SK-N-SH (cell line): ENCODE measurements at regions not wholly inside any gene's neighbourhood (a gene's known extent, or its start where the extent isn't known, plus 50 kb on each side); places are given as distances from the start of the nearest gene placed in this dataset.
"Not testable (repeated sequence)": the region's sequence is repeated elsewhere in the genome, so short reads cannot be mapped to it uniquely, and the experiment has no call there.

Experiments
- CTCF ChIA-PET: fragments of 300-600, 350-600 bp; formaldehyde crosslinking; extraction: SDS; loops from one replicate; lab custom pipeline; 2021; lab: Yijun Ruan, JAX
- POLR2A ChIA-PET: fragments of 350-600 bp; sonication (Branson Sonifier 250); formaldehyde crosslinking; extraction: SDS; loops from one replicate; lab custom pipeline; 2020; ENCODE audit warnings: antibody characterized with exemption, inconsistent platforms; lab: Yijun Ruan, JAX
- DNase-seq: peaks from one replicate; pipeline ENCODE4 v3.0.0; 2012
- H2AFZ ChIP-seq: fragments of 200-600 bp; sonication (generic); 2 replicates; pipeline ENCODE4 v1.8.1; 2016; ENCODE audit warnings: antibody characterized with exemption, mild to moderate bottlenecking, low read depth
- H3F3A ChIP-seq: fragments of 200-600 bp; sonication (generic); replicated peaks from 2 replicates; pipeline ENCODE3; 2016; ENCODE audit warnings: antibody characterized with exemption, mild to moderate bottlenecking; ENCODE audit not compliant: insufficient read depth
- H3K27ac ChIP-seq, 2 experiments: fragments of 200-500 bp in 1 of 2; fragments of 200-600 bp in 1 of 2; sonication (Bioruptor generic) in 1 of 2; sonication (generic), shearing (Covaris generic) in 1 of 2; 2 replicates each; pipeline versions ENCODE4 v1.5.1 to v1.6.1; 2014 to 2016; ENCODE audit warnings: low read depth in 2 of 2, inconsistent platforms in 1 of 2, low read length in 1 of 2, mild to moderate bottlenecking in 1 of 2, mixed read lengths in 1 of 2
- H3K27me3 ChIP-seq: fragments of 200-600 bp; sonication (generic), shearing (Covaris generic); 2 replicates; pipeline ENCODE4 v1.6.1; 2016; ENCODE audit warnings: mixed run types; ENCODE audit not compliant: insufficient read depth
- H3K36me3 ChIP-seq, 2 experiments: fragments of 200-500 bp in 1 of 2; fragments of 200-600 bp in 1 of 2; sonication (Bioruptor generic) in 1 of 2; sonication (generic) in 1 of 2; replicated peaks in 1 of 2; 2 replicates each; pipeline versions ENCODE3 to v1.5.1; 2014 to 2016; ENCODE audit warnings: low read length in 1 of 2, mild to moderate bottlenecking in 1 of 2; ENCODE audit not compliant: insufficient read depth in 2 of 2, control insufficient read depth in 1 of 2
- H3K4me1 ChIP-seq, 2 experiments: fragments of 200-500 bp in 1 of 2; fragments of 200-600 bp in 1 of 2; sonication (Bioruptor generic) in 1 of 2; sonication (generic), shearing (Covaris generic) in 1 of 2; 2 replicates each; pipeline versions ENCODE4 v1.5.1 to v1.6.1; 2014 to 2016; ENCODE audit warnings: low read depth in 1 of 2, low read length in 1 of 2, mixed run types in 1 of 2; ENCODE audit not compliant: insufficient read depth in 2 of 2, control insufficient read depth in 1 of 2
- H3K4me2 ChIP-seq: fragments of 200-600 bp; sonication (generic), shearing (Covaris generic); 2 replicates; pipeline ENCODE4 v1.6.1; 2017; ENCODE audit warnings: mixed run types
- H3K4me3 ChIP-seq, 2 experiments: fragments of 200-500 bp in 1 of 2; fragments of 200-600 bp in 1 of 2; sonication (Bioruptor generic) in 1 of 2; sonication (generic), shearing (Covaris generic) in 1 of 2; 2 replicates each; pipeline versions ENCODE4 v1.5.1 to v1.8.1; 2014 to 2016; ENCODE audit warnings: low read depth in 2 of 2, inconsistent platforms in 1 of 2, low read length in 1 of 2, mild to moderate bottlenecking in 1 of 2, mixed read lengths in 1 of 2, moderate library complexity in 1 of 2
- H3K79me2 ChIP-seq: fragments of 200-600 bp; sonication (generic); 2 replicates; pipeline ENCODE4 v1.8.1; 2017; ENCODE audit warnings: mild to moderate bottlenecking; ENCODE audit not compliant: insufficient read depth
- H3K9ac ChIP-seq: fragments of 200-600 bp; sonication (generic); 2 replicates; pipeline ENCODE4 v1.6.1; 2017; ENCODE audit warnings: mixed run types
- H3K9me2 ChIP-seq: fragments of 200-600 bp; sonication (generic); 2 replicates; pipeline ENCODE4 v1.6.1; 2017; ENCODE audit warnings: mixed run types
- H3K9me3 ChIP-seq: fragments of 200-600 bp; sonication (generic); 2 replicates; pipeline ENCODE4 v1.6.1; 2017; ENCODE audit warnings: mixed run types, mild to moderate bottlenecking, moderate library complexity
- H4K20me1 ChIP-seq: fragments of 200-600 bp; sonication (generic); 2 replicates; pipeline ENCODE4 v1.6.1; 2017; ENCODE audit warnings: mild to moderate bottlenecking, mixed run types; ENCODE audit not compliant: insufficient read depth
- EP300 ChIP-seq, 2 experiments: IDR thresholded peaks; 2 replicates each; pipeline versions ENCODE4 v1.4.0 to v1.6.1; 2012; ENCODE audit warnings: borderline replicate concordance in 1 of 2, low read depth in 1 of 2, low read length in 1 of 2
- EZH2phosphoT487 ChIP-seq: fragments of 200-600 bp; sonication (generic); IDR thresholded peaks from 2 replicates; pipeline ENCODE4 v1.6.1; 2017; ENCODE audit warnings: low read depth, mixed run types, mild to moderate bottlenecking, antibody characterized with exemption, moderate library complexity, borderline replicate concordance
- FOXJ3 ChIP-seq: sonication (generic); formaldehyde crosslinking; IDR thresholded peaks from 2 replicates; pipeline ENCODE4 v1.5.1; 2020; ENCODE audit warnings: mild to moderate bottlenecking, missing genetic modification reagents
- RFX5 ChIP-seq: IDR thresholded peaks from 2 replicates; pipeline ENCODE4 v1.6.1; 2012; ENCODE audit warnings: mild to moderate bottlenecking, improper control_type of control experiment, low read length
- RXRA ChIP-seq: IDR thresholded peaks from 2 replicates; pipeline ENCODE4 v1.4.0; 2012; ENCODE audit warnings: low read depth, mild to moderate bottlenecking, borderline replicate concordance
- TAF1 ChIP-seq: IDR thresholded peaks from 2 replicates; pipeline ENCODE4 v1.6.1; 2012; ENCODE audit warnings: low read depth, mild to moderate bottlenecking, low read length, moderate library complexity, borderline replicate concordance
- TEAD4 ChIP-seq: IDR thresholded peaks from 2 replicates; pipeline ENCODE4 v1.4.0; 2012; ENCODE audit warnings: mild to moderate bottlenecking, borderline replicate concordance; ENCODE audit not compliant: insufficient read depth
- WGBS: methylation state at CpG from one replicate; pipeline ENCODE4 v1.1.6; 2017; ENCODE audit warnings: low lambda C conversion rate; 5-methylcytosine and 5-hydroxymethylcytosine counted together
- TF ChIP-seq, protein P1 (sequence below): fragments of 150-350 bp; IDR thresholded peaks from 2 replicates; pipeline ENCODE4 v1.6.1; 2017; ENCODE audit warnings: antibody characterized with exemption, low read length, low read depth, borderline replicate concordance
- TF ChIP-seq, protein P2 (sequence below): IDR thresholded peaks from 2 replicates; pipeline ENCODE4; 2012
- TF ChIP-seq, protein P3 (sequence below): IDR thresholded peaks from 2 replicates; pipeline ENCODE4 v1.6.1; 2012; ENCODE audit warnings: mild to moderate bottlenecking, low read depth, low read length, moderate library complexity
- TF ChIP-seq, protein P4 (sequence below): IDR thresholded peaks from 2 replicates; pipeline ENCODE4 v1.4.0; 2012; ENCODE audit warnings: low read depth

DNA sequence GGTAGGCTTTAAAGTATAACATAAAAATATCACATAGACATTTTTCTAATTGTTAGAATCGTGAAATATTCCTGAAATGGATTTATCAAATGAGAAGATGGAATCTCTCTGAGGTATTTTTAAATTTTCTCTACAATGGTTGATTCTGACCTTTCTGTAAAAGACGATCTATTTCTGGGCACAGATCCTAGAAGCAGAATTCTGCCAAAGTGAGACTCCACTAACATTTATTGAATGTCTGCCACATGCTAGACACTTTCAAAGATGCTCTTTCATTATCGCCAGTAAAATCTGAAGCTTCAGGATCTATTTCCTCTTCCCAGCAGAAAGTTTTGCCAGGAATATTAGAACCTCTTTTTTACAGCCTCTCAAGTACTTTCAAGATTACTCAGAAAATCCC is 64.1 kb upstream of the TMEM45B start:
- WGBS, result 57% methylated on average over 3 of the region's 3 CpGs
- Histone ChIP-seq H3K27me3 (peaks cover 24% of the 10 kb centered on the region), H3K36me3 (no peaks in the 10 kb centered on the region), H3K4me1 (peaks cover 0 to 3% of the 10 kb centered on the region in 2 experiments; a peak in 1 of 4 replicates), H3K79me2 (no peaks in the 10 kb centered on the region), H2AFZ (no peak overlapping the region), H3K4me2 (no peak overlapping the region), H3K27ac (no peak overlapping the region), H3F3A (no peaks in the 10 kb centered on the region), H3K4me3 (no peak overlapping the region), H3K9ac (no peak overlapping the region), H4K20me1 (no peaks in the 10 kb centered on the region), H3K9me2 (no peaks in the 10 kb centered on the region), H3K9me3 (no peaks in the 10 kb centered on the region)
- DNase-seq, result no peak
- POLR2A ChIA-PET, result interaction anchor here (0.6 kb wide), 1 partner anchor 338 kb away, joined by 3 read pairs; no protein-coding TSS in a partner anchor
- CTCF ChIA-PET, result interaction anchor here (0.7 to 2.9 kb wide), 12 partner anchors 9 to 388 kb away, joined by 3 to 23 read pairs (median 8); partner anchors contain the start of gene BARX2
- TF ChIP-seq, protein P1, sequence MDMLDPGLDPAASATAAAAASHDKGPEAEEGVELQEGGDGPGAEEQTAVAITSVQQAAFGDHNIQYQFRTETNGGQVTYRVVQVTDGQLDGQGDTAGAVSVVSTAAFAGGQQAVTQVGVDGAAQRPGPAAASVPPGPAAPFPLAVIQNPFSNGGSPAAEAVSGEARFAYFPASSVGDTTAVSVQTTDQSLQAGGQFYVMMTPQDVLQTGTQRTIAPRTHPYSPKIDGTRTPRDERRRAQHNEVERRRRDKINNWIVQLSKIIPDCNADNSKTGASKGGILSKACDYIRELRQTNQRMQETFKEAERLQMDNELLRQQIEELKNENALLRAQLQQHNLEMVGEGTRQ, result no peak
- TF ChIP-seq TAF1, result no peak
- TF ChIP-seq, protein P2, sequence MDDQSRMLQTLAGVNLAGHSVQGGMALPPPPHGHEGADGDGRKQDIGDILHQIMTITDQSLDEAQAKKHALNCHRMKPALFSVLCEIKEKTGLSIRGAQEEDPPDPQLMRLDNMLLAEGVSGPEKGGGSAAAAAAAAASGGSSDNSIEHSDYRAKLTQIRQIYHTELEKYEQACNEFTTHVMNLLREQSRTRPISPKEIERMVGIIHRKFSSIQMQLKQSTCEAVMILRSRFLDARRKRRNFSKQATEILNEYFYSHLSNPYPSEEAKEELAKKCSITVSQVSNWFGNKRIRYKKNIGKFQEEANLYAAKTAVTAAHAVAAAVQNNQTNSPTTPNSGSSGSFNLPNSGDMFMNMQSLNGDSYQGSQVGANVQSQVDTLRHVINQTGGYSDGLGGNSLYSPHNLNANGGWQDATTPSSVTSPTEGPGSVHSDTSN, result no peak
- TF ChIP-seq EZH2phosphoT487, result no peak
- no peak for TF ChIP-seq TEAD4
- TF ChIP-seq, protein P3, sequence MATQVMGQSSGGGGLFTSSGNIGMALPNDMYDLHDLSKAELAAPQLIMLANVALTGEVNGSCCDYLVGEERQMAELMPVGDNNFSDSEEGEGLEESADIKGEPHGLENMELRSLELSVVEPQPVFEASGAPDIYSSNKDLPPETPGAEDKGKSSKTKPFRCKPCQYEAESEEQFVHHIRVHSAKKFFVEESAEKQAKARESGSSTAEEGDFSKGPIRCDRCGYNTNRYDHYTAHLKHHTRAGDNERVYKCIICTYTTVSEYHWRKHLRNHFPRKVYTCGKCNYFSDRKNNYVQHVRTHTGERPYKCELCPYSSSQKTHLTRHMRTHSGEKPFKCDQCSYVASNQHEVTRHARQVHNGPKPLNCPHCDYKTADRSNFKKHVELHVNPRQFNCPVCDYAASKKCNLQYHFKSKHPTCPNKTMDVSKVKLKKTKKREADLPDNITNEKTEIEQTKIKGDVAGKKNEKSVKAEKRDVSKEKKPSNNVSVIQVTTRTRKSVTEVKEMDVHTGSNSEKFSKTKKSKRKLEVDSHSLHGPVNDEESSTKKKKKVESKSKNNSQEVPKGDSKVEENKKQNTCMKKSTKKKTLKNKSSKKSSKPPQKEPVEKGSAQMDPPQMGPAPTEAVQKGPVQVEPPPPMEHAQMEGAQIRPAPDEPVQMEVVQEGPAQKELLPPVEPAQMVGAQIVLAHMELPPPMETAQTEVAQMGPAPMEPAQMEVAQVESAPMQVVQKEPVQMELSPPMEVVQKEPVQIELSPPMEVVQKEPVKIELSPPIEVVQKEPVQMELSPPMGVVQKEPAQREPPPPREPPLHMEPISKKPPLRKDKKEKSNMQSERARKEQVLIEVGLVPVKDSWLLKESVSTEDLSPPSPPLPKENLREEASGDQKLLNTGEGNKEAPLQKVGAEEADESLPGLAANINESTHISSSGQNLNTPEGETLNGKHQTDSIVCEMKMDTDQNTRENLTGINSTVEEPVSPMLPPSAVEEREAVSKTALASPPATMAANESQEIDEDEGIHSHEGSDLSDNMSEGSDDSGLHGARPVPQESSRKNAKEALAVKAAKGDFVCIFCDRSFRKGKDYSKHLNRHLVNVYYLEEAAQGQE, result no peak
- TF ChIP-seq FOXJ3 (CRISPR knock-in tag), result no peak
- TF ChIP-seq, protein P4, sequence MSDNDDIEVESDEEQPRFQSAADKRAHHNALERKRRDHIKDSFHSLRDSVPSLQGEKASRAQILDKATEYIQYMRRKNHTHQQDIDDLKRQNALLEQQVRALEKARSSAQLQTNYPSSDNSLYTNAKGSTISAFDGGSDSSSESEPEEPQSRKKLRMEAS, result no peak
- no peak for TF ChIP-seq RXRA
- no peak for TF ChIP-seq RFX5
- TF ChIP-seq EP300 (IDR thresholded peaks at IDR 0.05; ENCODE audit: borderline replicate concordance in 1 of 2, low read depth in 1 of 2, low read length in 1 of 2), result no peak

DNA sequence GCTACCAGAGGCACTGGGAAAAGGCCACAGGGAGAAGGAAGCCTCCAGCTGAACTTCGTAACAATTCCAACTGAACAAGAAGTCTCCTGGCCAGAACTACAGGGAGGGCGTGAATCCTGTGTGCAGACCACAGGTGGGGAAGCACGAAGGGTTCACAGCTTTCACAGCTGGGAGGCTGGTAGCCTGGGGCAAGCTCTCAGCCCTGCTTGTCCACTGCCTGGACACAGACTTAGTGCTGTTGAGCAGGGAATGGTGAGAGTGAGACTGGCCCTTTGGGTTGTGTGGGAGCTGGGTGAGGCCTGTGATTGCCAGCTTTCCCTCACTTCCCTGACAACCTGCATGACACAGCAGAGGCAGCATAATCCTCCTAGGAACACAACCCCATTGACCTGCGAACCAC is 52.1 kb upstream of the TMEM45B start:
- H3K79me2 ChIP-seq, H2AFZ ChIP-seq, POLR2A ChIA-PET, H3K4me1 ChIP-seq, H3K27me3 ChIP-seq, H3K4me3 ChIP-seq, H3K9ac ChIP-seq, H4K20me1 ChIP-seq, DNase-seq, H3K4me2 ChIP-seq, H3K27ac ChIP-seq, H3K9me3 ChIP-seq, H3F3A ChIP-seq, H3K9me2 ChIP-seq, H3K36me3 ChIP-seq: not testable (repeated sequence)
- WGBS, result 39% methylated on average over 4 of the region's 4 CpGs
- CTCF ChIA-PET, result interaction anchor here (1.1 kb wide), 1 partner anchor 12 kb away, joined by 3 read pairs; no protein-coding TSS in a partner anchor

DNA sequence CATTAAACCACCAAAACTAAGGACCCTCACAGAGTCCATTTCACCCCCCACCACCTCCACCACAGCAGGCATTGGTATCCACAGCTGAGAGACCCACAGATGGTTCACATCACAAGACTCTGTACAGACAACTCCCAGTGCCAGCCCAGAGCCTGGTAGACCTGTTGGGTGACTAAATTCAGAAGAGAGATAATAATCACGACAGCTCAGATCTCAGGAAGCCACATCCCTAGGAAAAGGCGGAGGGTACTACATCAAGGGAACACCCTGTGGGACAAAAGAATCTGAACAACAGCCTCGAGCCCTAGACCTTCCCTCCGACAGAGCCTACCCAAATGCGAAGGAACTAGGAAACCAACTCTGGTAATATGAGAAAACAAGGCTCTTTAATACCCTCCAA is 51.4 kb upstream of the TMEM45B start:
- H3K9me3 ChIP-seq, H3K9ac ChIP-seq, POLR2A ChIA-PET, H3K79me2 ChIP-seq, H3K4me3 ChIP-seq, H3K9me2 ChIP-seq, H3K4me1 ChIP-seq, H3K4me2 ChIP-seq, H4K20me1 ChIP-seq, H3K27me3 ChIP-seq, H3K36me3 ChIP-seq, DNase-seq, H3K27ac ChIP-seq, H3F3A ChIP-seq, H2AFZ ChIP-seq: not testable (repeated sequence)
- CTCF ChIA-PET, result interaction anchor here (0.9 to 1.1 kb wide), 2 partner anchors 12 to 13 kb away, joined by 3 read pairs; no protein-coding TSS in a partner anchor
- WGBS, result 36% methylated on average over 5 of the region's 5 CpGs
